Glomerular endothelial cell (primary cell): ENCODE measurements at regions not wholly inside any gene's neighbourhood (a gene's known extent, or its start where the extent isn't known, plus 50 kb on each side); places are given as distances from the start of the nearest gene placed in this dataset.

Experiments used
- DNase-seq: peaks from one replicate; pipeline ENCODE4 v3.0.0-alpha.2; 2011; ENCODE audit warnings: low read depth, low spot score; ENCODE audit errors: extremely low read depth

- DNase-seq = no peak
Measured at GRCh38 chr7:42338231-42338915, 101.4 kb upstream of the GLI3 start.

GRCh38 chr7:42337225-42337905, 100.4 kb upstream of the GLI3 start:
- DNase-seq = no peak

- DNase-seq = no peak
Measured at GRCh38 chr7:42332605-42333222, 95.7 kb upstream of the GLI3 start.

- DNase-seq = no peak
Measured at GRCh38 chr7:42319631-42320030, 82.6 kb upstream of the GLI3 start.

GRCh38 chr7:42315631-42316030, 78.6 kb upstream of the GLI3 start:
- no peak for DNase-seq

- DNase-seq = no peak
Measured at GRCh38 chr7:42315103-42315502, 78.1 kb upstream of the GLI3 start.

GRCh38 chr7:42314696-42315095, 77.7 kb upstream of the GLI3 start:
- no peak for DNase-seq

- no peak for DNase-seq
Measured at GRCh38 chr7:42311195-42311594, 74.2 kb upstream of the GLI3 start.

GRCh38 chr7:42292991-42293521, 56.0 kb upstream of the GLI3 start:
- DNase-seq = no peak

GRCh38 chr7:42289473-42289872, 52.5 kb upstream of the GLI3 start:
- no peak for DNase-seq
